ENCODE measurements at regions not wholly inside any gene's neighbourhood (a gene's known extent, or its start where the extent isn't known, plus 50 kb on each side); places are given as distances from the start of the nearest gene placed in this dataset.

DNA sequence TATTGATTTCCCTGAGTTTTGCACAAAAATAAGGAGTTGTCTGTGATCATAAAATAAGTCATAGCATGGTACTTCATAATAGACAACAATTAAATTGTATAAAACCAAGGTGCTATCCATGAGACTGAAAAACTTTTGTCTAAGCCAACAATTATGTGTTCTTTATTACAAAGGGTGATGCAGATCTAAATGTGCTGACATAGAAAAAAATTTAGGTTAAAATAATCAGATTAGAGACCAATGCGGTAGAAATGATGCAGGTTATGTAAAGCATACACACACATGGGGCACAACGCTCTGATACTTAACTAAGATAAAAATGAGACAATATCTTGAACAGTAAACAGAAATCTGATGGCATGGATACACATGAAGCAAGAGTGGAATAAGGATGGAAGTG is 113.3 kb downstream of the PWWP3B start:
- no peak for TF ChIP-seq MXI1 (conservative IDR thresholded peaks at IDR 0.05; ENCODE audit: poor library complexity, severe bottlenecking)
- TF ChIP-seq, protein P1, sequence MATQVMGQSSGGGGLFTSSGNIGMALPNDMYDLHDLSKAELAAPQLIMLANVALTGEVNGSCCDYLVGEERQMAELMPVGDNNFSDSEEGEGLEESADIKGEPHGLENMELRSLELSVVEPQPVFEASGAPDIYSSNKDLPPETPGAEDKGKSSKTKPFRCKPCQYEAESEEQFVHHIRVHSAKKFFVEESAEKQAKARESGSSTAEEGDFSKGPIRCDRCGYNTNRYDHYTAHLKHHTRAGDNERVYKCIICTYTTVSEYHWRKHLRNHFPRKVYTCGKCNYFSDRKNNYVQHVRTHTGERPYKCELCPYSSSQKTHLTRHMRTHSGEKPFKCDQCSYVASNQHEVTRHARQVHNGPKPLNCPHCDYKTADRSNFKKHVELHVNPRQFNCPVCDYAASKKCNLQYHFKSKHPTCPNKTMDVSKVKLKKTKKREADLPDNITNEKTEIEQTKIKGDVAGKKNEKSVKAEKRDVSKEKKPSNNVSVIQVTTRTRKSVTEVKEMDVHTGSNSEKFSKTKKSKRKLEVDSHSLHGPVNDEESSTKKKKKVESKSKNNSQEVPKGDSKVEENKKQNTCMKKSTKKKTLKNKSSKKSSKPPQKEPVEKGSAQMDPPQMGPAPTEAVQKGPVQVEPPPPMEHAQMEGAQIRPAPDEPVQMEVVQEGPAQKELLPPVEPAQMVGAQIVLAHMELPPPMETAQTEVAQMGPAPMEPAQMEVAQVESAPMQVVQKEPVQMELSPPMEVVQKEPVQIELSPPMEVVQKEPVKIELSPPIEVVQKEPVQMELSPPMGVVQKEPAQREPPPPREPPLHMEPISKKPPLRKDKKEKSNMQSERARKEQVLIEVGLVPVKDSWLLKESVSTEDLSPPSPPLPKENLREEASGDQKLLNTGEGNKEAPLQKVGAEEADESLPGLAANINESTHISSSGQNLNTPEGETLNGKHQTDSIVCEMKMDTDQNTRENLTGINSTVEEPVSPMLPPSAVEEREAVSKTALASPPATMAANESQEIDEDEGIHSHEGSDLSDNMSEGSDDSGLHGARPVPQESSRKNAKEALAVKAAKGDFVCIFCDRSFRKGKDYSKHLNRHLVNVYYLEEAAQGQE (IDR thresholded peaks at IDR 0.05; ENCODE audit: borderline replicate concordance) = no peak

Measured in neural cell (in vitro differentiated cells).